SK-N-SH treated with all-trans-retinoic acid at 6 μM for 48 hours (cell line): ENCODE measurements at regions not wholly inside any gene's neighbourhood (a gene's known extent, or its start where the extent isn't known, plus 50 kb on each side); places are given as distances from the start of the nearest gene placed in this dataset.

Experiments used
- ATAC-seq: fragments of 200-7000 bp; cut with Tn5 transposase; 3 replicates; pipeline ENCODE4 v1.9.1; 2020; ENCODE audit warnings: mild to moderate bottlenecking, moderate library complexity
- ARNTL ChIP-seq: fragments of 450-650 bp; formaldehyde crosslinking; IDR thresholded peaks from 2 replicates; pipeline ENCODE4 v1.5.0; 2020; ENCODE audit warnings: low read depth, mild to moderate bottlenecking, moderate library complexity, borderline replicate concordance
- BACH2 ChIP-seq: fragments of 250-450 bp; sonication (Bioruptor Pico); IDR thresholded peaks from 2 replicates; pipeline ENCODE4 v1.9.0; 2021; ENCODE audit warnings: mild to moderate bottlenecking, borderline replicate concordance
- CSDC2 ChIP-seq: fragments of 250-450 bp; sonication (Bioruptor Pico); IDR thresholded peaks from 2 replicates; pipeline ENCODE4 v1.5.0; 2020; ENCODE audit warnings: mild to moderate bottlenecking, moderate library complexity
- ESRRG ChIP-seq: fragments of 250-450 bp; sonication (Bioruptor Pico); IDR thresholded peaks from 2 replicates; pipeline ENCODE4 v1.6.1; 2021; ENCODE audit warnings: mild to moderate bottlenecking
- GLIS3 ChIP-seq: fragments of 250-450 bp; sonication (Bioruptor Pico); IDR thresholded peaks from 2 replicates; pipeline ENCODE4 v1.5.0; 2020; ENCODE audit warnings: mild to moderate bottlenecking, moderate library complexity
- ISL1 ChIP-seq: fragments of 250-450 bp; sonication (Bioruptor Pico); IDR thresholded peaks from 2 replicates; pipeline ENCODE4 v2.1.2; 2022; ENCODE audit warnings: mild to moderate bottlenecking, moderate library complexity
- OSR1 ChIP-seq: fragments of 250-450 bp; sonication (Bioruptor Pico); IDR thresholded peaks from 2 replicates; pipeline ENCODE4 v1.8.0; 2022; ENCODE audit warnings: moderate library complexity, mild to moderate bottlenecking, inconsistent platforms
- PPARA ChIP-seq: fragments of 250-450 bp; sonication (Bioruptor Pico); IDR thresholded peaks from 2 replicates; pipeline ENCODE4 v1.5.0; 2020; ENCODE audit warnings: mild to moderate bottlenecking, borderline replicate concordance
- RARB ChIP-seq: fragments of 250-450 bp; sonication (Bioruptor Pico); IDR thresholded peaks from 2 replicates; pipeline ENCODE4 v1.8.0; 2021; ENCODE audit warnings: mild to moderate bottlenecking, moderate library complexity
- SNAI2 ChIP-seq: fragments of 250-450 bp; sonication (Bioruptor Pico); IDR thresholded peaks from 2 replicates; pipeline ENCODE4 v1.5.0; 2020; ENCODE audit warnings: mild to moderate bottlenecking, moderate library complexity
- TOX ChIP-seq: fragments of 250-450 bp; sonication (Bioruptor Pico); IDR thresholded peaks from 2 replicates; pipeline ENCODE4 v1.8.0; 2021; ENCODE audit warnings: mild to moderate bottlenecking, moderate library complexity, borderline replicate concordance
- ZC3H10 ChIP-seq: fragments of 250-450 bp; sonication (Bioruptor Pico); IDR thresholded peaks from 2 replicates; pipeline ENCODE4 v1.5.1; 2021; ENCODE audit warnings: mild to moderate bottlenecking, moderate library complexity
- ZFP3 ChIP-seq: fragments of 250-450 bp; sonication (Bioruptor Pico); IDR thresholded peaks from 2 replicates; pipeline ENCODE4 v1.5.0; 2020; ENCODE audit warnings: mild to moderate bottlenecking, moderate library complexity
- ZNF70 ChIP-seq: fragments of 450-650 bp; formaldehyde crosslinking; IDR thresholded peaks from 2 replicates; pipeline ENCODE4 v1.5.0; 2020; ENCODE audit warnings: mild to moderate bottlenecking, moderate library complexity
- ZNF8 ChIP-seq: fragments of 450-650 bp; formaldehyde crosslinking; IDR thresholded peaks from 2 replicates; pipeline ENCODE4 v1.5.0; 2020; ENCODE audit warnings: mild to moderate bottlenecking, moderate library complexity
- TF ChIP-seq, protein P1 (sequence below): fragments of 250-450 bp; sonication (Bioruptor Pico); IDR thresholded peaks from 2 replicates; pipeline ENCODE4 v1.8.0; 2020; ENCODE audit warnings: mild to moderate bottlenecking, moderate library complexity, borderline replicate concordance
- TF ChIP-seq, protein P2 (sequence below): fragments of 250-450 bp; sonication (Bioruptor Pico); IDR thresholded peaks from 2 replicates; pipeline ENCODE4 v1.5.0; 2020; ENCODE audit warnings: mild to moderate bottlenecking, moderate library complexity

DNA sequence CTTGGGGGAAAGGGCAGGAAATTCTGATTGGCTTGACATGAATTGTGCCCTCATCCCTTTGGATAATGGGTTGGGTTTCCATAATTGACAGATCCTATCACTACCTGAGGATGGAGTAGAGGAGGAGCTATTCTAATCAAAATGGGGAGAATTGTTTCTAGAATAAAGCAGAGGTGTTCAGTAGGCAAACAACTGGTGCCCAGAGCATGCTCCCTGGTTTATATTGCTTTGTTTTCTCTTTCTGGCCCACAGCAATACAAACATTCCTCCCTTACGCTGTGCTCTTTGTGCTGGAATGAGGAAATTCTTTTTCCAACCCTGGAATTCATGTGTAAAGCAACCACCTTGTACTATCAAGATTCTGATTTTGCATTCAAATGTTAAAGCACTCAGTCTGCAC is 147.4 kb downstream of the RASSF9 start:
- no peak for TF ChIP-seq CSDC2 (CRISPR knock-in tag)
- TF ChIP-seq, protein P1, sequence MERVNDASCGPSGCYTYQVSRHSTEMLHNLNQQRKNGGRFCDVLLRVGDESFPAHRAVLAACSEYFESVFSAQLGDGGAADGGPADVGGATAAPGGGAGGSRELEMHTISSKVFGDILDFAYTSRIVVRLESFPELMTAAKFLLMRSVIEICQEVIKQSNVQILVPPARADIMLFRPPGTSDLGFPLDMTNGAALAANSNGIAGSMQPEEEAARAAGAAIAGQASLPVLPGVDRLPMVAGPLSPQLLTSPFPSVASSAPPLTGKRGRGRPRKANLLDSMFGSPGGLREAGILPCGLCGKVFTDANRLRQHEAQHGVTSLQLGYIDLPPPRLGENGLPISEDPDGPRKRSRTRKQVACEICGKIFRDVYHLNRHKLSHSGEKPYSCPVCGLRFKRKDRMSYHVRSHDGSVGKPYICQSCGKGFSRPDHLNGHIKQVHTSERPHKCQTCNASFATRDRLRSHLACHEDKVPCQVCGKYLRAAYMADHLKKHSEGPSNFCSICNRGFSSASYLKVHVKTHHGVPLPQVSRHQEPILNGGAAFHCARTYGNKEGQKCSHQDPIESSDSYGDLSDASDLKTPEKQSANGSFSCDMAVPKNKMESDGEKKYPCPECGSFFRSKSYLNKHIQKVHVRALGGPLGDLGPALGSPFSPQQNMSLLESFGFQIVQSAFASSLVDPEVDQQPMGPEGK (CRISPR knock-in tag) = no peak
- no peak for TF ChIP-seq ZNF8 (CRISPR knock-in tag)
- TF ChIP-seq PPARA = no peak
- no peak for TF ChIP-seq ZFP3 (CRISPR knock-in tag)
- TF ChIP-seq TOX (CRISPR knock-in tag) = no peak
- TF ChIP-seq ISL1 = no peak
- TF ChIP-seq, protein P2, sequence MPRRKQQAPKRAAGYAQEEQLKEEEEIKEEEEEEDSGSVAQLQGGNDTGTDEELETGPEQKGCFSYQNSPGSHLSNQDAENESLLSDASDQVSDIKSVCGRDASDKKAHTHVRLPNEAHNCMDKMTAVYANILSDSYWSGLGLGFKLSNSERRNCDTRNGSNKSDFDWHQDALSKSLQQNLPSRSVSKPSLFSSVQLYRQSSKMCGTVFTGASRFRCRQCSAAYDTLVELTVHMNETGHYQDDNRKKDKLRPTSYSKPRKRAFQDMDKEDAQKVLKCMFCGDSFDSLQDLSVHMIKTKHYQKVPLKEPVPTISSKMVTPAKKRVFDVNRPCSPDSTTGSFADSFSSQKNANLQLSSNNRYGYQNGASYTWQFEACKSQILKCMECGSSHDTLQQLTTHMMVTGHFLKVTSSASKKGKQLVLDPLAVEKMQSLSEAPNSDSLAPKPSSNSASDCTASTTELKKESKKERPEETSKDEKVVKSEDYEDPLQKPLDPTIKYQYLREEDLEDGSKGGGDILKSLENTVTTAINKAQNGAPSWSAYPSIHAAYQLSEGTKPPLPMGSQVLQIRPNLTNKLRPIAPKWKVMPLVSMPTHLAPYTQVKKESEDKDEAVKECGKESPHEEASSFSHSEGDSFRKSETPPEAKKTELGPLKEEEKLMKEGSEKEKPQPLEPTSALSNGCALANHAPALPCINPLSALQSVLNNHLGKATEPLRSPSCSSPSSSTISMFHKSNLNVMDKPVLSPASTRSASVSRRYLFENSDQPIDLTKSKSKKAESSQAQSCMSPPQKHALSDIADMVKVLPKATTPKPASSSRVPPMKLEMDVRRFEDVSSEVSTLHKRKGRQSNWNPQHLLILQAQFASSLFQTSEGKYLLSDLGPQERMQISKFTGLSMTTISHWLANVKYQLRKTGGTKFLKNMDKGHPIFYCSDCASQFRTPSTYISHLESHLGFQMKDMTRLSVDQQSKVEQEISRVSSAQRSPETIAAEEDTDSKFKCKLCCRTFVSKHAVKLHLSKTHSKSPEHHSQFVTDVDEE (CRISPR knock-in tag) = no peak
- no peak for TF ChIP-seq OSR1 (CRISPR knock-in tag)
- TF ChIP-seq ZC3H10 (CRISPR knock-in tag) = no peak
- no peak for TF ChIP-seq GLIS3 (CRISPR knock-in tag)
- no peak for TF ChIP-seq ESRRG
- TF ChIP-seq ARNTL (CRISPR knock-in tag) = no peak
- TF ChIP-seq BACH2 (CRISPR knock-in tag) = no peak
- TF ChIP-seq RARB = no peak
- no peak for TF ChIP-seq SNAI2 (CRISPR knock-in tag)
- no peak for ATAC-seq

DNA sequence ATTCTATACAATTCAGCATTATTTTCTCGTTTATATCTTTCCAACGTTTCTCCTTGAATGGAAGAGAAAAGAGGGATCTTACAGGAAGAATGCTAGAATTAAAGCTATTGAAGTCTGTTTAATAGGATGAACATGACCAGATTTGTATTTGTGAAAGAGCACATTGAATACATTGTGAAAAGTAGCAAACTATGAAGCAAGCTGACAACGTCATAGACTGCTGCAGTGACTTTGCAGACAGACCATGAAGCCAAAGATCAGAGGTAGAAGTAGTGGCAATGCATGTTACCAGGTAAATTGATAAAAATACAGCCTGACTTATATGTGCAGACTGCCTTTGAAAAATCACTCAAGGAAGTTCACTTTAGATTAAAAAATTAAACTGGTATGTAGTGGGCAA is 146.1 kb downstream of the RASSF9 start:
- no peak for TF ChIP-seq BACH2 (CRISPR knock-in tag)
- no peak for TF ChIP-seq ARNTL (CRISPR knock-in tag)
- no peak for TF ChIP-seq ESRRG
- no peak for TF ChIP-seq SNAI2 (CRISPR knock-in tag)
- TF ChIP-seq ZNF8 (CRISPR knock-in tag) = no peak
- TF ChIP-seq PPARA = no peak
- TF ChIP-seq, protein P1 (CRISPR knock-in tag) = no peak
- TF ChIP-seq ISL1 = no peak
- TF ChIP-seq OSR1 (CRISPR knock-in tag) = no peak
- ATAC-seq = no peak

DNA sequence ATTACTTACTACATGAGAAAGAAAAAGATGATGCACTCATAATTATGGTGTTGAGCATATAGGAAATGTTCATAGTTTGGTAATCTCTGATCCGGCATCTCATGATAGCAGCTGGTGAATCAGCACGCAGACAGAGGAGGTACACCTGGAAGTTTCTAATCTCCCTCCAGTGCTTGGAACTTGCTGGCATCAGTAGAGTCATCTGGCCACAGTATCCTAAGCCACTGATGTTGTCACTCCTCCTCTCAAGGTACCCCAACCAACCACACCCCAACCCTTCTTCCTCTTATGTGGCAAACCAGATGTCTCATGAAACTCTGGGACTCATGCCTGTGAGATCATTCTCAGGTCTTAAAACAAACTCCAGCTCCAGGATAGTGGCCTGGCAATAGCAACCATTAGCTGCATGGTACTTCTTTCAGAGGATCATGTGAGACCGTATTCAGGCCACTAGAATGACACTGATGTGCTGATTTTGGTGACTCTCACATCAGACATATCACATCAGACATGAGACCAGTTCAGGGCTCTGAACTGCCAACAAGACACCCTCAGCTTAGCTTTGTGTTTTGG is 143.0 kb downstream of the RASSF9 start:
- TF ChIP-seq ZNF70 (CRISPR knock-in tag) (no peak), ZFP3 (CRISPR knock-in tag) (no peak), OSR1 (CRISPR knock-in tag) (no peak), ZNF8 (CRISPR knock-in tag) (no peak), RARB (no peak), SNAI2 (CRISPR knock-in tag) (no peak)
- TF ChIP-seq, protein P1 (CRISPR knock-in tag) = no peak
- TF ChIP-seq, protein P2 (CRISPR knock-in tag) = no peak
- ATAC-seq = no peak
